ENCODE measurements at regions not wholly inside any gene's neighbourhood (a gene's known extent, or its start where the extent isn't known, plus 50 kb on each side); places are given as distances from the start of the nearest gene placed in this dataset.

GRCh38 chr13:104779311-104779993, 1713.2 kb upstream of the SLC10A2 start:
- DNase-seq (ENCODE audit: extremely low read depth in 1 of 2, low read depth in 1 of 2), result no peak

GRCh38 chr13:104773775-104774174, 1707.6 kb upstream of the SLC10A2 start:
- no peak for DNase-seq (ENCODE audit: extremely low read depth in 1 of 2, low read depth in 1 of 2)

- no peak for DNase-seq (ENCODE audit: extremely low read depth in 1 of 2, low read depth in 1 of 2)
Measured at GRCh38 chr13:104769545-104769944, 1703.3 kb upstream of the SLC10A2 start.

GRCh38 chr13:104766319-104766718, 1700.1 kb upstream of the SLC10A2 start:
- no peak for DNase-seq (ENCODE audit: extremely low read depth in 1 of 2, low read depth in 1 of 2)

GRCh38 chr13:104764600-104764999, 1698.4 kb upstream of the SLC10A2 start:
- DNase-seq (ENCODE audit: extremely low read depth in 1 of 2, low read depth in 1 of 2), result no peak

GRCh38 chr13:104759069-104759468, 1692.9 kb upstream of the SLC10A2 start:
- no peak for DNase-seq (ENCODE audit: extremely low read depth in 1 of 2, low read depth in 1 of 2)

- DNase-seq (ENCODE audit: extremely low read depth in 1 of 2, low read depth in 1 of 2), result no peak
Measured at GRCh38 chr13:104757712-104758111, 1691.5 kb upstream of the SLC10A2 start.

GRCh38 chr13:104750377-104750776, 1684.2 kb upstream of the SLC10A2 start:
- no peak for DNase-seq (ENCODE audit: extremely low read depth in 1 of 2, low read depth in 1 of 2)

- no peak for DNase-seq (ENCODE audit: extremely low read depth in 1 of 2, low read depth in 1 of 2)
Measured at GRCh38 chr13:104740641-104741222, 1674.5 kb upstream of the SLC10A2 start.

GRCh38 chr13:104737713-104738112, 1671.5 kb upstream of the SLC10A2 start:
- no peak for DNase-seq (ENCODE audit: extremely low read depth in 1 of 2, low read depth in 1 of 2)

- no peak for DNase-seq (ENCODE audit: extremely low read depth in 1 of 2, low read depth in 1 of 2)
Measured at GRCh38 chr13:104733427-104733826, 1667.2 kb upstream of the SLC10A2 start.

GRCh38 chr13:104715111-104715510, 1648.9 kb upstream of the SLC10A2 start:
- no peak for DNase-seq (ENCODE audit: extremely low read depth in 1 of 2, low read depth in 1 of 2)

- DNase-seq (ENCODE audit: extremely low read depth in 1 of 2, low read depth in 1 of 2), result no peak
Measured at GRCh38 chr13:104705031-104705750, 1639.0 kb upstream of the SLC10A2 start.

- DNase-seq (ENCODE audit: extremely low read depth in 1 of 2, low read depth in 1 of 2), result no peak
Measured at GRCh38 chr13:104701591-104701990, 1635.4 kb upstream of the SLC10A2 start.

GRCh38 chr13:104694397-104694796, 1628.2 kb upstream of the SLC10A2 start:
- no peak for DNase-seq (ENCODE audit: extremely low read depth in 1 of 2, low read depth in 1 of 2)

- DNase-seq (ENCODE audit: extremely low read depth in 1 of 2, low read depth in 1 of 2), result no peak
Measured at GRCh38 chr13:104693126-104693525, 1626.9 kb upstream of the SLC10A2 start.

- DNase-seq (ENCODE audit: extremely low read depth in 1 of 2, low read depth in 1 of 2), result no peak
Measured at GRCh38 chr13:104691767-104692467, 1625.7 kb upstream of the SLC10A2 start.

- DNase-seq (ENCODE audit: extremely low read depth in 1 of 2, low read depth in 1 of 2), result no peak
Measured at GRCh38 chr13:104686484-104686883, 1620.3 kb upstream of the SLC10A2 start.

- DNase-seq (ENCODE audit: extremely low read depth in 1 of 2, low read depth in 1 of 2), result no peak
Measured at GRCh38 chr13:104683789-104684188, 1617.6 kb upstream of the SLC10A2 start.

GRCh38 chr13:104678161-104678560, 1611.9 kb upstream of the SLC10A2 start:
- DNase-seq (ENCODE audit: extremely low read depth in 1 of 2, low read depth in 1 of 2), result no peak

GRCh38 chr13:104671901-104672300, 1605.7 kb upstream of the SLC10A2 start:
- DNase-seq (ENCODE audit: extremely low read depth in 1 of 2, low read depth in 1 of 2), result no peak
